Nephron (organoid): ENCODE measurements at regions not wholly inside any gene's neighbourhood (a gene's known extent, or its start where the extent isn't known, plus 50 kb on each side); places are given as distances from the start of the nearest gene placed in this dataset.

Source experiments
- H3K27ac Mint-ChIP-seq, 3 experiments: 2 replicates each; pipeline ENCODE4 v1.8.0; 2020; ENCODE audit warnings: mixed read lengths in 3 of 3, mild to moderate bottlenecking in 2 of 3, moderate library complexity in 1 of 3
- H3K27me3 Mint-ChIP-seq: 2 replicates; pipeline ENCODE4 v1.8.0; 2021; ENCODE audit warnings: low read depth, mild to moderate bottlenecking, moderate library complexity, mixed read lengths
- H3K36me3 Mint-ChIP-seq: 2 replicates; pipeline ENCODE4 v1.8.0; 2020; ENCODE audit warnings: low read depth, mixed read lengths
- H3K4me1 Mint-ChIP-seq: 2 replicates; pipeline ENCODE4 v1.8.0; 2020; ENCODE audit warnings: mixed read lengths
- H3K4me3 Mint-ChIP-seq, 3 experiments: 2 replicates each; pipeline ENCODE4 v1.8.0; 2020; ENCODE audit warnings: mild to moderate bottlenecking in 3 of 3, mixed read lengths in 3 of 3, moderate library complexity in 2 of 3
- H3K9me3 Mint-ChIP-seq: 2 replicates; pipeline ENCODE4 v1.8.0; 2020; ENCODE audit warnings: mixed read lengths
- TF ChIP-seq, protein P1 (sequence below), 3 experiments: fragments of 200-600 bp; sonication (generic); IDR thresholded peaks; one replicate each; pipeline ENCODE4 v1.5.0; 2021; ENCODE audit warnings: antibody characterized with exemption in 3 of 3; ENCODE audit not compliant: unreplicated experiment in 3 of 3

DNA sequence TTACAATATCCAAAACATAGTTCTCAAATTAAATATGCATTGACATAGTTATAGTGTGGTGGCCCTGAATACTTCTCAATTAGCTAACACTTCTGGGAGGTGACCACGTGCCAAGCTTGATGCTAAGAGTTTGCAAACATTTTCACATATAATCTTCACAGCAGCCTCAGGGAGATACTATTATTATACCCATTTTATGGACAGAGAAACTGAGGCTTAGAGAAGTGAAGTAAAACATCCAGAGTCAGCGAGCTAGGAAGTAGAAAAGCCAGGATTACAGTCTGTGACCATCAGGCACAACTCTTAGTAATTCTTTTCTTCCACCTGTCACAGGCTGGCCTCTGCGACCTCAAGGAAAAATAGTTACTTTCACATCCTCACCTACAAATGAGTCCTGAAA, 102.2 kb upstream of the IRX6 start:
- Mint-ChIP-seq H3K27me3 (peaks cover 34% of the 10 kb centered on the region), H3K9me3 (peaks cover 17% of the 10 kb centered on the region), H3K27ac (no peak overlapping the region), H3K4me3 (no peak overlapping the region), H3K36me3 (no peaks in the 10 kb centered on the region), H3K4me1 (no peaks in the 10 kb centered on the region)
- TF ChIP-seq, protein P1, sequence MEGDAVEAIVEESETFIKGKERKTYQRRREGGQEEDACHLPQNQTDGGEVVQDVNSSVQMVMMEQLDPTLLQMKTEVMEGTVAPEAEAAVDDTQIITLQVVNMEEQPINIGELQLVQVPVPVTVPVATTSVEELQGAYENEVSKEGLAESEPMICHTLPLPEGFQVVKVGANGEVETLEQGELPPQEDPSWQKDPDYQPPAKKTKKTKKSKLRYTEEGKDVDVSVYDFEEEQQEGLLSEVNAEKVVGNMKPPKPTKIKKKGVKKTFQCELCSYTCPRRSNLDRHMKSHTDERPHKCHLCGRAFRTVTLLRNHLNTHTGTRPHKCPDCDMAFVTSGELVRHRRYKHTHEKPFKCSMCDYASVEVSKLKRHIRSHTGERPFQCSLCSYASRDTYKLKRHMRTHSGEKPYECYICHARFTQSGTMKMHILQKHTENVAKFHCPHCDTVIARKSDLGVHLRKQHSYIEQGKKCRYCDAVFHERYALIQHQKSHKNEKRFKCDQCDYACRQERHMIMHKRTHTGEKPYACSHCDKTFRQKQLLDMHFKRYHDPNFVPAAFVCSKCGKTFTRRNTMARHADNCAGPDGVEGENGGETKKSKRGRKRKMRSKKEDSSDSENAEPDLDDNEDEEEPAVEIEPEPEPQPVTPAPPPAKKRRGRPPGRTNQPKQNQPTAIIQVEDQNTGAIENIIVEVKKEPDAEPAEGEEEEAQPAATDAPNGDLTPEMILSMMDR (IDR thresholded peaks at IDR 0.05; ENCODE audit: unreplicated experiment in 3 of 3) = no peak

DNA sequence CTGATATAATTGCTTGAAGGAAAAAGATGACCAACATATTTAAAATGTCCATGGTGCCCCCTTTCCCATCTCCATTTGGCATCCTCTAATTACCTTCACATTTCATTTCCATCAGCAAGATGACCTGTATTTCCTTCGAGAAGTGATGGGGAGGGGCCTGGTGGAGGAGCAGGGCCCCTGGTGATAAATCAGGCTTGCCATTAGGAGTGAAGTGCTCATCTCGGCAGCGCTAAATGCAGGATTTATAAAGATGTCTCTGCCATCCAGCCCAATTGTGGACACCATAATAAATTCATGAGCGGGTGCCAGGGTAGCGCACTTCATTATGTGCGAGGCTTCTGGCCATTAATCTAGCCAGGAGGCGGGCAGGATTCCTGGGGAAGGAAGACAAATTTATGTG, 101.5 kb upstream of the IRX6 start:
- H3K4me1 Mint-ChIP-seq = no peaks in the 10 kb centered on the region
- peaks cover 17% of the 10 kb centered on the region for H3K9me3 Mint-ChIP-seq
- H3K36me3 Mint-ChIP-seq = no peaks in the 10 kb centered on the region
- H3K27ac Mint-ChIP-seq = no peak overlapping the region
- peaks cover 39% of the 10 kb centered on the region for H3K27me3 Mint-ChIP-seq
- TF ChIP-seq, protein P1 (IDR thresholded peaks at IDR 0.05; ENCODE audit: unreplicated experiment in 3 of 3) = no peak
- no peak overlapping the region for H3K4me3 Mint-ChIP-seq

DNA sequence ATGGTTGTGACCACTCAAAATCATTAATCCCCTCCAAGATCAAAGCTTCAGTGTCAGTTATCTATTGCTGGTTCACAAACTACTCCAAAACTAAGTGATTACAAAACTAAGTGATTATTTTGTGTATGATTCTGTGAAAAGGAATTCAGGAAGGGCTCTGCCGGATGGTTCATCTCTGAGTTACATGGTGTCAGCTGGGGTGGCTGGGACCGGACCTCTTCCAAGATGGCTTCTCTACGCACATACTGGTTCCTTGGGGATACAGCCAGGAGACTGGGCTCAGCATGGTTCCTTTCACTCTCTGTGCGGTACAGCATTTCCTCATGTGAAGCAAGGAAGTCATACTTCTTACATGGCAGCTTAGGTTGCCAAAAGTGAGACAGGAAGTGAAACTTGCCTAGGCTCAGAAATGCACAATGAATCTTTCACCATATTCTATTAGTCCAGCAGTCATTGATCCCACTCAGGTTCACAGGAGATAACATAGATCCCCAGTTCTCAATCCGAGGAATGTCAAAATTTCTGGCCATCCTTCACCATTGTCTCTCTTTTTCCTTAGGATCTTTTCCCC, 97.9 kb upstream of the IRX6 start:
- TF ChIP-seq, protein P1 (IDR thresholded peaks at IDR 0.05; ENCODE audit: unreplicated experiment in 3 of 3) = no peak
- no peaks in the 10 kb centered on the region for H3K4me1 Mint-ChIP-seq
- peaks cover 36% of the 10 kb centered on the region for H3K27me3 Mint-ChIP-seq
- no peak overlapping the region for H3K4me3 Mint-ChIP-seq
- no peaks in the 10 kb centered on the region for H3K36me3 Mint-ChIP-seq
- peaks cover 17% of the 10 kb centered on the region for H3K9me3 Mint-ChIP-seq
- no peak overlapping the region for H3K27ac Mint-ChIP-seq

DNA sequence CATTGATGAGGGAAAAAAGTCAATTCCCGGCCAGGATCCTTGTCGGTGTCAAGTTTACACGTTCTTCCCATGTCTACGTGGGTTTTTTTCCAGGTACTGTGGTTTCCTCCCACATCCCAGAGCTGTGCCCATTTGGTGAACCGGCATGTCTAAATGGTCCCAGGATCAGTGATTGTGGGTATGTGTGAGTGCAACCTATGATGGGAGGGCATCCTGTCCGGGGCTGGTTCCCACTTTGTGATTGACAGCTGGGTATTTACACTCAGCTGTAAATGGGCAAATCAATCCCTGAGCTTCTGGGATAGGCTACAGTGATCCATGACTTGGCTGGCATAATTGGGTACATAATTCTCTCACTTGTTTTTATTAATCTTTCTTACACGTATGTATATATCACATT, 91.2 kb upstream of the IRX6 start:
- H3K4me1 Mint-ChIP-seq = no peaks in the 10 kb centered on the region
- H3K9me3 Mint-ChIP-seq = no peaks in the 10 kb centered on the region
- H3K36me3 Mint-ChIP-seq = no peaks in the 10 kb centered on the region
- H3K27me3 Mint-ChIP-seq = peaks cover 22% of the 10 kb centered on the region
- H3K27ac Mint-ChIP-seq = no peak overlapping the region
- no peak overlapping the region for H3K4me3 Mint-ChIP-seq
- TF ChIP-seq, protein P1 (IDR thresholded peaks at IDR 0.05; ENCODE audit: unreplicated experiment in 3 of 3) = no peak

DNA sequence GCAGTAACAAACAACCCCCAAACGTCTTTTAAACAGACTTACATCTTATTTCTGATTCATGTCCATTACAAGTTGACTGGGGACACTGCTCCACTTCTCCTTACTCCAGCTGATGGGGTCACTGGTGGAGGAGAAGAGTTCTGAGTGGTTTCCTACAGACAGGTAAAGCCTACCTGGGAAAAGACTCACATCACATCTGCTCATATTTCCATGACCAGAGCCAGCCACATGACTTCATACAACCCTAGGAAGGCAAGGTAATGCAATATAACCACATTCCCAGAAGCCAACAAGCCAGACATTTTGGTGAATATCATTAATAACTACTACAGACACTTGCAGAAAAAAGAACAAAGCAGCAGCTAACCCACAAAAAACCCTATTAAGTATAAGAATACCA, 90.5 kb upstream of the IRX6 start:
- Mint-ChIP-seq H3K4me3 (no peak overlapping the region), H3K9me3 (no peaks in the 10 kb centered on the region), H3K4me1 (no peaks in the 10 kb centered on the region), H3K36me3 (no peaks in the 10 kb centered on the region), H3K27me3 (peaks cover 25% of the 10 kb centered on the region), H3K27ac (no peak overlapping the region)
- TF ChIP-seq, protein P1 (IDR thresholded peaks at IDR 0.05; ENCODE audit: unreplicated experiment in 3 of 3) = no peak

DNA sequence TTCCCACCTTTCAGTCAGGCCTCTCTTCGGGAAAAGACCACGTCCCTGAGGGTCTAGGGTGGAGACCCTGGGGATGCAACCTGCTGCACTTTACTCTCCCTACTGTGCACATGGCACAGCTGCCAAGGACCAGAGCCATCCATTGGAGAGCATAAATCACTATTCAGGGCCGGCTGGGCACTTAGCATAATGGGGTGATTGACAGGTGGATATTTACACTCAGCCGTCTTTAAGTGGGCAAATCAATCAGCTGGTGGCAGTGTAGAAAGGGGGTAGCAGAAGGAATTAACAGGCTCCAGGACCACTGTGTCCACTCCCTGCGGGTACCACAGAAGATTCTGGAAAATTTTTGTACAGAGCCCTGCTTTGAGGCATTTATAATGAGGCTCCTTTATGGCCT, 87.3 kb upstream of the IRX6 start:
- H3K4me3 Mint-ChIP-seq = no peak overlapping the region
- no peaks in the 10 kb centered on the region for H3K4me1 Mint-ChIP-seq
- H3K36me3 Mint-ChIP-seq = no peaks in the 10 kb centered on the region
- H3K9me3 Mint-ChIP-seq = no peaks in the 10 kb centered on the region
- no peak overlapping the region for H3K27ac Mint-ChIP-seq
- TF ChIP-seq, protein P1 (IDR thresholded peaks at IDR 0.05; ENCODE audit: unreplicated experiment in 3 of 3) = no peak
- H3K27me3 Mint-ChIP-seq = peaks cover 41% of the 10 kb centered on the region
